ENCODE measurements at regions not wholly inside any gene's neighbourhood (a gene's known extent, or its start where the extent isn't known, plus 50 kb on each side); places are given as distances from the start of the nearest gene placed in this dataset.
"Not testable (repeated sequence)": the region's sequence is repeated elsewhere in the genome, so short reads cannot be mapped to it uniquely, and the experiment has no call there.

DNA sequence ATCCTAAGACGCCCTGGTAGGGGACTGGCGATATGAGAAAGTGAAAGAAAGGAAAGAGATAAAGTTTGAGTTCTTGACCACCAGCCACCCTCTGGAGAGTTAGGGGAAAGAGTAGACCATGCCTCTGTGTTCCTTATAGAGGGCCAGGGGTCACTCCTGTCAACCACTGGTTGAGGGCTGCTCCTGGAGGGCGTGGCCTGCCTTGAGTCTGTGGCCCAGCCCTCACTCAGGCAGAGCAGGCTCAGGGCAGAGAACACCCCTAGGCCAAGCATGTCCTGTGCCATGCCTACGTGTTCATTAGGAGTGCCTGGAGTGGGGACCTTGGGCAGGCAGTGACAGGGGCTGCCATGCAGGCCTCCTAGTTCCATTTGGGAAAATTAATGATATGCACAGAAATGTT is 161.1 kb upstream of the EPB41L3 start:
- DNase-seq (ENCODE audit: low spot score) = no peak
- ChIA-PET POLR2A (no interaction called here), CTCF (ENCODE audit: unreplicated experiment) (no interaction called here)
- H3K79me2 ChIP-seq (ENCODE audit: insufficient read depth, low read depth, low read length) = no peaks in the 10 kb centered on the region
- H3K4me3 ChIP-seq (ENCODE audit: low read depth, low read length, poor library complexity, severe bottlenecking) = no peak overlapping the region
- H3K9me3 ChIP-seq (ENCODE audit: low read length) = no peaks in the 10 kb centered on the region
- no peaks in the 10 kb centered on the region for H3K36me3 ChIP-seq (ENCODE audit: insufficient read depth, low read length)
- no TSS peak for BruUV-seq (replicated peaks)
- no peaks in the 10 kb centered on the region for H4K20me1 ChIP-seq (ENCODE audit: insufficient read depth, low read length)
- no peak overlapping the region for H3K4me2 ChIP-seq (ENCODE audit: low read length)
- H2AFZ ChIP-seq (ENCODE audit: low read length) = no peak overlapping the region
- intact Hi-C loops (cut with micrococcal nuclease; ENCODE audit: unreplicated experiment) = no loop called here
- TF ChIP-seq EZH2phosphoT487 (IDR thresholded peaks at IDR 0.05; ENCODE audit: borderline replicate concordance, low read depth, low read length) (no peak), CTCF (conservative IDR thresholded peaks at IDR 0.05; ENCODE audit: low read length) (no peak)
- no peaks in the 10 kb centered on the region for H3K4me1 ChIP-seq (ENCODE audit: insufficient read depth, low read length, poor library complexity, severe bottlenecking)
- no peak overlapping the region for H3K27ac ChIP-seq (ENCODE audit: low read depth, low read length, poor library complexity, severe bottlenecking)
- no peaks in the 10 kb centered on the region for H3K9me2 ChIP-seq (ENCODE audit: insufficient read depth, low read length)

DNA sequence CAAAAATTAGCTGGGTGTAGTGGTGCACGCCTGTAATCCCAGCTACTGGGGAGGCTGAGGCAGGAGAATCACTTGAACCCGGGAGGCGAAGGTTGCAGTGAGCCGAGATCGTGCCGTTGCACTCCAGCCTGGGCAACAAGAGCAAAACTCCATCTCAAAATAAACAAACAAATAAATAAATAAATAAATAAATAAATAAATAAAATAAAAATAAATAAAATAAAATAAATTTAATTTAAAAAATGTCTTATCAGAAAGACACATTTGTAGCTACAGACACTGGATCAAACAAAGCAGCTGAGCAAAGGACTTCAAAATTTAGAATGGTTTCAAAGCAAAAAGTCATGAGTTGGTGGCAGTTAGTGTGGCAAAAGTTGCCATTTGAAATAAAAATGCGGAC is 158.2 kb upstream of the EPB41L3 start:
- H3K79me2 ChIP-seq (ENCODE audit: insufficient read depth, low read depth, low read length); H4K20me1 ChIP-seq (ENCODE audit: insufficient read depth, low read length); H3K4me3 ChIP-seq (ENCODE audit: low read depth, low read length, poor library complexity, severe bottlenecking); intact Hi-C loops (cut with micrococcal nuclease; ENCODE audit: unreplicated experiment); POLR2A ChIA-PET; H3K36me3 ChIP-seq (ENCODE audit: insufficient read depth, low read length); H3K4me2 ChIP-seq (ENCODE audit: low read length); DNase-seq (ENCODE audit: low spot score); H3K4me1 ChIP-seq (ENCODE audit: insufficient read depth, low read length, poor library complexity, severe bottlenecking); CTCF ChIA-PET (ENCODE audit: unreplicated experiment); H3K9me2 ChIP-seq (ENCODE audit: insufficient read depth, low read length); BruUV-seq (replicated peaks); H3K27ac ChIP-seq (ENCODE audit: low read depth, low read length, poor library complexity, severe bottlenecking); H3K9me3 ChIP-seq (ENCODE audit: low read length); H2AFZ ChIP-seq (ENCODE audit: low read length): not testable (repeated sequence)

GRCh38 chr18:5693699-5694294 is 150.0 kb upstream of the EPB41L3 start:
- Histone ChIP-seq H3K4me1 (ENCODE audit: insufficient read depth, low read length, poor library complexity, severe bottlenecking) (no peaks in the 10 kb centered on the region), H3K36me3 (ENCODE audit: insufficient read depth, low read length) (no peaks in the 10 kb centered on the region), H3K9me2 (ENCODE audit: insufficient read depth, low read length) (no peaks in the 10 kb centered on the region), H3K27ac (ENCODE audit: low read depth, low read length, poor library complexity, severe bottlenecking) (no peak overlapping the region), H3K9me3 (ENCODE audit: low read length) (no peaks in the 10 kb centered on the region), H3K4me2 (ENCODE audit: low read length) (no peak overlapping the region), H2AFZ (ENCODE audit: low read length) (no peak overlapping the region), H3K79me2 (ENCODE audit: insufficient read depth, low read depth, low read length) (no peaks in the 10 kb centered on the region), H3K4me3 (ENCODE audit: low read depth, low read length, poor library complexity, severe bottlenecking) (no peak overlapping the region), H4K20me1 (ENCODE audit: insufficient read depth, low read length) (no peaks in the 10 kb centered on the region)
- intact Hi-C loops (cut with micrococcal nuclease; ENCODE audit: unreplicated experiment) = no loop called here
- TF ChIP-seq CTCF (conservative IDR thresholded peaks at IDR 0.05; ENCODE audit: low read length) (no peak), EZH2phosphoT487 (IDR thresholded peaks at IDR 0.05; ENCODE audit: borderline replicate concordance, low read depth, low read length) (no peak)
- BruUV-seq (replicated peaks) = no TSS peak
- no peak for DNase-seq (ENCODE audit: low spot score)
- ChIA-PET POLR2A (interaction anchor here (0.7 kb wide), 1 partner anchor 67 kb away, joined by 3 read pairs; no protein-coding TSS in a partner anchor), CTCF (ENCODE audit: unreplicated experiment) (no interaction called here)
